HCT116 (cell line): ENCODE measurements at regions not wholly inside any gene's neighbourhood (a gene's known extent, or its start where the extent isn't known, plus 50 kb on each side); places are given as distances from the start of the nearest gene placed in this dataset.

Experiments
- CEBPB ChIP-seq: IDR thresholded peaks from 2 replicates; pipeline ENCODE4 v1.6.1; 2012; ENCODE audit warnings: low read depth
- EGR1 ChIP-seq: IDR thresholded peaks from 2 replicates; pipeline ENCODE4 v1.6.1; 2012; ENCODE audit warnings: low read depth
- EZH2 ChIP-seq: fragments of 200-600 bp; sonication (generic); IDR thresholded peaks from 2 replicates; pipeline ENCODE4 v1.6.1; 2017; ENCODE audit warnings: antibody characterized with exemption, mixed run types
- FOSL1 ChIP-seq: IDR thresholded peaks from 2 replicates; pipeline ENCODE4 v1.6.1; 2012; ENCODE audit warnings: low read depth
- POLR2A ChIP-seq: IDR thresholded peaks from 2 replicates; pipeline ENCODE4 v1.7.0; 2011; ENCODE audit warnings: borderline replicate concordance; ENCODE audit not compliant: insufficient read depth, insufficient read length; ENCODE audit errors: extremely low read depth
- POLR2AphosphoS5 ChIP-seq: IDR thresholded peaks from 2 replicates; pipeline ENCODE4 v1.6.1; 2011; ENCODE audit warnings: mild to moderate bottlenecking, low read depth, low read length, moderate library complexity
- SIN3A ChIP-seq: IDR thresholded peaks from 2 replicates; pipeline ENCODE4 v1.6.1; 2012; ENCODE audit warnings: low read depth
- SP1 ChIP-seq: IDR thresholded peaks from 2 replicates; pipeline ENCODE4 v1.6.1; 2012; ENCODE audit warnings: low read depth
- YY1 ChIP-seq: IDR thresholded peaks from 2 replicates; pipeline ENCODE4 v1.6.1; 2011; ENCODE audit warnings: low read length, low read depth, moderate library complexity, mild to moderate bottlenecking; ENCODE audit not compliant: insufficient replicate concordance; ENCODE audit errors: extremely low read depth
- ZFX ChIP-seq: fragments of 450-650 bp; IDR thresholded peaks from 2 replicates; pipeline ENCODE4 v1.6.1; 2017
- TF ChIP-seq, protein P1 (sequence below), 3 experiments: fragments of 200-600 bp in 1 of 3; sonication (generic) in 1 of 3; IDR thresholded peaks in 2 of 3; conservative IDR thresholded peaks in 1 of 3; 2 replicates each; pipeline ENCODE4 v1.5.1; 2012 to 2017; ENCODE audit warnings: low read depth in 2 of 3, low read length in 2 of 3, antibody characterized with exemption in 1 of 3, borderline replicate concordance in 1 of 3, control low read depth in 1 of 3, mild to moderate bottlenecking in 1 of 3, mixed read lengths in 1 of 3, mixed run types in 1 of 3, moderate library complexity in 1 of 3; ENCODE audit not compliant: insufficient read depth in 1 of 3

DNA sequence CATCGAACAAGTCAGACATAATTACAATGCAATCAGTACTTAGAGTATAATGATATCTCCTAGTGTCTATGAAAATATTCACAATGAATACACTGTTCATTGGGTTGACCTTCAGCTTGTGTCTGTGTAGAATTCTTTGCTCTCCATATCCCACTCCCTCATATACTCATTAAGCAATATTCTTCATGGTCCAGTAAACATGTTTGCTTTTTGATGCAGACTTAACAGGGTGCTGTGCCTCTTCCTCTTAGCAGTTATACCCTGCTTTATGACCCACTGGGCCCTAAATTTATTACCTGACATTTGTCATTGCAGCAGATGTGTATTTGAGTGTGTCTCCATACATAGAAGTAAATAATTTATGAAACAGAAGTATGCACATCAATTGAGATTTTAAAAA, 352.5 kb upstream of the CCDC179 start:
- TF ChIP-seq, protein P1, sequence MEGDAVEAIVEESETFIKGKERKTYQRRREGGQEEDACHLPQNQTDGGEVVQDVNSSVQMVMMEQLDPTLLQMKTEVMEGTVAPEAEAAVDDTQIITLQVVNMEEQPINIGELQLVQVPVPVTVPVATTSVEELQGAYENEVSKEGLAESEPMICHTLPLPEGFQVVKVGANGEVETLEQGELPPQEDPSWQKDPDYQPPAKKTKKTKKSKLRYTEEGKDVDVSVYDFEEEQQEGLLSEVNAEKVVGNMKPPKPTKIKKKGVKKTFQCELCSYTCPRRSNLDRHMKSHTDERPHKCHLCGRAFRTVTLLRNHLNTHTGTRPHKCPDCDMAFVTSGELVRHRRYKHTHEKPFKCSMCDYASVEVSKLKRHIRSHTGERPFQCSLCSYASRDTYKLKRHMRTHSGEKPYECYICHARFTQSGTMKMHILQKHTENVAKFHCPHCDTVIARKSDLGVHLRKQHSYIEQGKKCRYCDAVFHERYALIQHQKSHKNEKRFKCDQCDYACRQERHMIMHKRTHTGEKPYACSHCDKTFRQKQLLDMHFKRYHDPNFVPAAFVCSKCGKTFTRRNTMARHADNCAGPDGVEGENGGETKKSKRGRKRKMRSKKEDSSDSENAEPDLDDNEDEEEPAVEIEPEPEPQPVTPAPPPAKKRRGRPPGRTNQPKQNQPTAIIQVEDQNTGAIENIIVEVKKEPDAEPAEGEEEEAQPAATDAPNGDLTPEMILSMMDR (IDR thresholded peaks at IDR 0.05 in 2 of 3, conservative IDR thresholded peaks at IDR 0.05 in 1 of 3; ENCODE audit: borderline replicate concordance in 1 of 3, insufficient read depth in 1 of 3, low read depth in 2 of 3, low read length in 2 of 3): no peak
- TF ChIP-seq SIN3A (no peak), YY1 (no peak), ZFX (no peak), POLR2A (no peak), POLR2AphosphoS5 (no peak), EGR1 (no peak), EZH2 (no peak), SP1 (no peak), FOSL1 (no peak), CEBPB (no peak)
